ENCODE measurements at regions not wholly inside any gene's neighbourhood (a gene's known extent, or its start where the extent isn't known, plus 50 kb on each side); places are given as distances from the start of the nearest gene placed in this dataset. TPM values are rescaled to one million over a fixed set of nuclear protein-coding genes. Genes with fewer than 3 reads are reported as not detected.

Small RNA genes in the stretch of these regions (small RNA-seq; reads per million reads assigned to genes)
- not detected for gene AC234064.1

All from Karpas-422 (cell line).